DMS79 (cell line): ENCODE measurements at regions not wholly inside any gene's neighbourhood (a gene's known extent, or its start where the extent isn't known, plus 50 kb on each side); places are given as distances from the start of the nearest gene placed in this dataset.

Experiments used
- DNase-seq: peaks from one replicate; lab custom pipeline; 2025; lab: John Stamatoyannopoulos, UW

DNA sequence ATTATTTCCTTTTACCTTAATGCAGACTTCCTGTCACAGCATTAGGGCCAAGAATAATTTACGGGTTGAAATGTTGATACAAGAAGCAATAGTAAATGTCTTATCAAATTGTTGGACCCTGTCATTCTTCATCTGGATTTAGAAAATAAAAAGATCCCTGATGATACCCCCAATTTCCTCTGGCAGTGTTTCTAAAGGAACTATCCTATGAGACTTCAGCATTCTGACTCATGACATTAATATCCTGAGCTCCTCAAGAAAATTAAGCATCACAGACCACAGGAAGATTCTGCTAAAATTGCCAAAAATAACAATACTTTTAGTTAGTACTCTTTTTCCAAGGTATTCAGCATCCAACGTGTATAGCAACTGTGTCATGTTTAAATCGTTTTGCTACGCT, 490.5 kb upstream of the ANKRD30A start:
- no peak for DNase-seq

DNA sequence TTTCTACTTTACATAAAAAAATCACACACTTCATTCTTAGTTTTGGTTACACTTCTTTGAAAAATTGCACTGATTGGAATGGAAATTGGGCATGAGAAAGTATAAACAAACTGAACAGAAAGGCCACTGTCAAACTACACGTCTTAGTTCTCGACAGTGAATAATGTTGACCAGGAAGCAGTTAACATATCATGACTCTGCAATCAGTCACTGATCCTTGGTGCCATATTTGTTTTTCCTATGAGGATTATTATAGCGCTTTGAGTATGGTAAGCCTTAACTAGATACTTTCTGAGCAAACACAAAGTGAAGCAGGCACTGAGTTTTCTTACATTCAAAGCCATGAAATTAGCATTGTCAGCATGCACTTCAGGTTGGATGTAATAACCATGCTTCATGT, 495.1 kb upstream of the ANKRD30A start:
- DNase-seq = no peak

DNA sequence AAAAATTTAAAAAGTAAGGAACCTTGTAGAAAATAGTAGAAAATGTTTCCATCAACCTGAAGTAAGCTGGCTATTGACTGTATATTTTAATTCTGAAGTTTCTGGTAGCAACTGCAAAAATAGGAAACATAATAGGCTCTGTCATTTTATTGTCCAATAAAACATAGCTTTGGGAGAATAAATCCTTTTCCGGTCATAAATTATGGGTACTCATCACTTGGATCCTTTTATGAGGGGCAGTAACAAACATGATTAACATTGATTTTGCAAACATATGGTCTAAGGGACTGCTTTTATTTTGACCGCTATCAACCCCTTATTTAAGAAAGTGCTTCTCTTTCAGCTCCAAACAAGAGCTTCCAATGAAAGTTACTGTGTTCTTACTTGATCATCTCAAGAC, 495.9 kb upstream of the ANKRD30A start:
- DNase-seq = no peak

DNA sequence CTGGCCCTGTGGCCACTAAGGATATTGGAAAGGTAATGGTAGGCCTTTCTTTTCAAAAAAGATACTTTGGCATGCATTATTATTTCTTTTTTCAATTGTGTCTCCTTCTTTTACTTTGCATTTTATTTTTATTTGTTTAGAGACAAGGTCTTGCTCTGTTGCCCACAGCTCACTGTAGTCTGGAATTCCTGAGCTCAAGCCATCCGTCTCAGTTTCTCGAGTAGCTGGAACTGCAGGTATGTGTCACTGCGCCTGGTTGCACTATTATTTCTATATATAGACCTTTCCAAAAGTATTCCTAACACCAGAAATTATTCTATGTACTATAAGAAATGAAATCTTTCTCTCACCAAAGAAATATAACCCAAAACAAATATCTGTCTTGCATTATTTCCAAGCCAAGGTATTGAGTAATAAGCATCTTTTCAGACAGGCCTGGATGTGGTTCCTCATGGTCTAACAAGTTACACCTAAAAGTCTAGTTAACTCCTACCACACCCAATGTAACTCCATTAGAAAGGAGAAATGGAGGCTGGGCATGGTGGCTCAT, 500.8 kb upstream of the ANKRD30A start:
- DNase-seq = no peak

DNA sequence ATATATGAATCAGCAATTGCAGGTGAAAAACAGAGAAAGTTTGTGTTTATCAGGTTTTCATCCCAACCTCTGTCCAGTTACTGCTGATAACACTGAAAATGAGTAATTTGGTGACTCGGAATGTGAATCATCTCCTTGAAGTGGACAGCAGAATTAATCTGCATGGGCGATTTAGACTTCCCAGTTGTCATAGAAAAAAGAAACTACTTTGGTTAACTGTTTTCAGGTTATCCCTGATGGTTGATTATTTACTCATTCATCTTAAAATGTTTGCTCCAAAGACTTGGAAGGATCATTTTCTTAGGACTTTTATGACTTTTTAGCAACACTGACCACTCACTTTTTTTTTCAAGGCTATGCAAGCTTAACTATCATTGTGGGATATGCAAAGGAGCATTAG, 504.1 kb upstream of the ANKRD30A start:
- DNase-seq = no peak

DNA sequence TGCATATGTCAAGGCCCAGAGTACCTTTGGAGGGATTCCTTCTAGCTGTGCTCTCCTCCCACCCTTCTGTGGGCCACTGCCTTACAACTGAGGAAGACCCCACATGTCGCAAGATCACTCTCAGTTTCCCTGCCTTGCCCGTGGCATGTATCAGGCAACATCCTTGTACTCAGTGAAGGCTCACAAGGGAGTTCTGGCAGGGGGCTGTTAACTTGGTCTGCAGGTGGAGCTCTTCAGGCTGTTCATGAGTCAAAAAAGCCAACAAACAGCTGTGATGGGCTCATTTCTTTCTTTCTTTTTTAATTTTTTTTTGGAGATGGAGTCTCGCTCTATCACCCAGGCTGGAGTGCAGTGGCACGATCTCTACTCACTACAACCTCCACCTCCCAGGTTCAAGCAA, 513.0 kb upstream of the ANKRD30A start:
- DNase-seq = no peak

DNA sequence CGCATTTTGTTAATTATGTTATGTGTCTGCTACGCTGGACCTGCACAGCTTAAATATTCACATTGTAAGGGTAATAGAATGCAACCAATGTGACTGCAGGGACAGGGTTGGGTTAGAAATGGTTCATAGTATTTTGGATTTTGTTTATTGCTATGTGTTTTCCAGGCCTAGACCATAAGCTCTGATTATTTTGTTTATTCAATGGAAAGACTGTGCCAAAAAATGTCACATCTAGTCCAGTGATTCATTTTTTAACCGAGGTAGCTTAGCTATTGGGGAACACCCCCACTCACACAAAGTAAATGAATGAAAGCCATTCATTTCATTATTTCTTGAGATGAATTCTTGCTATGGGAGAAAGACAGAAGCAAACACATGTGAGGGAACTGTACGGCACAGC, 516.5 kb upstream of the ANKRD30A start:
- DNase-seq = no peak

DNA sequence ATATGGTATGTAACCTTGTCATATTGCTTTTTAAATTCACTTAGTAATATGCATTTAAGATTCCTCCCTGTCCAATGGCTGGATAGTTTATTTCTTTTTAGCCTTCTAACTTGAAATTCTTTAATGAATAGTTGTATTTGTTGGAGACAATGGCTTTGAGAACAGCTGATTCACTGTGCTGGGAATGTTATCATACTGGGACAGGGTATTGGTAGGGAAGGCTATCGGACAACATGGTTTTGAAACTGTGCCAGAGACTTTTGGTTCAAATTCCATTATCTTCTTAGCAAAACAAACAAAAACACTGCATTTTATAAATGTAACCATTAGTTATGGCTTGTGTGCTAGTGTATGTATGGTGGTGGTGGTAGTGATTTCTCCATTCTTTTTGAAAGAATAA, 517.1 kb upstream of the ANKRD30A start:
- no peak for DNase-seq

DNA sequence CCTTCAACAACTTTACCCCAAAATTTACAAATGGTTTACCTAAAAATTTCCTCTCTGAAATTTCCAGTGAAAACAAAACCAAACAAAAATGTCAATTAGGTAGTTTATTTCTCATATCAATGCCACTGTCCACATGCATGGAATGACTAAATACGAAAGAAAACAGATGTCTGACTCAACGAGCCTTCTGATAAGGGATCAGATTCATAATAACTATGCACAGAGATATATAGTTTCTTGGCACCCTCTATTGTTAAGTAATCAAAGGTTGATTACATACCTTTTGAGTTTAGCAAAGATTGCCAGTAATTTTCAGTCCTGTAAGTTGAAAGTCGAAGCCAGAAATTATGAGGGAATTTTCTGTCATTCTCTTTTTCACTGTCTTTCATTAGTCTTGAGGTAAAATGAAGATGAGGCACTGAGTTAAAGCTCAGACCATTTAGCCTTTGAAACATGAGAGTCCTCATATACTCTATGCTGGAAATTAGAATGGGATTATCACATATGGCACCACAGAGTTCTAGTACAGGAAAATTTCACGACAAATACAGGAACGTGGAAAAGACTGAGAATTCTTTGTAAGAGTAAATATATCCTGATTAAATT, 519.1 kb upstream of the ANKRD30A start:
- DNase-seq = no peak

DNA sequence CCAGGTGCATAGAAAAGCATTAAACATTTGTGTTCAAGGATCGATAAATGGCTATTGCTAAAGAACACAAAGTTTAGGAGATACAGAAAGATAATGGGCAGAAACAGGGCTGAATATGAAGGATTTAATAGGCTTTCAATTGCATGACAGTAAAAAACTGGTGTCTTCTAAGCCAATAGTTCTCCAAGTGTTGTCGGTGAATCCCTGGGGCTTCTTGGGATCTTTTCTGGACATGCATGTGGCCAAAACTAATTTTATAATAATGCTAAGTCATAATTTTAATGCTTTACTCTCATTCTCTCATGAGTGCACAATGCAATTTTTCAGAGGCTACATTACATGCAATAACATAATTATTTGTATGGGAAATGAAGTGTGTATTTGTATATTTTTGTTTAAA, 521.1 kb upstream of the ANKRD30A start:
- no peak for DNase-seq

DNA sequence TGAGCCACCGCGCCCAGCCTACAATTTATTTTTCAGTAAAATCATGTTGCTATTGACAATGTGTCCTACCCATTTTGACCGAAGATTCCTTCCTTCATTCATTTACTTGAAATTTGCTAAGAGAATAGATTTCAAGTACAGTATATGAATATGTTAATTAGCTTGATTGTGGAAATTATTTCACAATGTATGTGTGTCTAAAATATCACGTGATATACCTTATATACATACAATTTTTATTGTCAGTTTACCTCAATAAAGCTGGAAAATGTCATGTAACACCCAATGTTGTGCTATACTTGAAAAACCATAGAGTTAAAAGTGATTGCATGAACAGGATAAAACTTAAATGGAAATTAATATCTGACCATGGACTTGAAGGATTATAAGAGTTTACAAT, 521.7 kb upstream of the ANKRD30A start:
- DNase-seq = no peak

DNA sequence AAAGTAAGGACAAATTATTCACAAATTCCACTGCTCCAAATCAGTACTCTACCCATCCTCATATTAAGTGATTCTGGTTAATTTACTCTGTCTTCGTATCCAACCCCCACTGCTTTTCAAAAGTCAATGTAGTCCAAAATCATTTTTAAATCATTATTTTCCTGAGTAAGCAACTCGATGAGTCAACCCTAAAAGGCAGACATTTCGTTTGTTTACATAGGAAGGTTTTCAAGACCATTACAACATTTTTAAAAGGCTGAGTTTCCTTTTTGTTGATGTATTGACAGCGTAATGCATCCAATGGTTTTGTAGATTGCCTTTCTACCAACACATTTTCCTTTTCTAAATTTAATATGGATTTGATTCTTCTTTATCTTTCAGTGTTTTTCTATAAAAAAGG, 523.0 kb upstream of the ANKRD30A start:
- DNase-seq = no peak

DNA sequence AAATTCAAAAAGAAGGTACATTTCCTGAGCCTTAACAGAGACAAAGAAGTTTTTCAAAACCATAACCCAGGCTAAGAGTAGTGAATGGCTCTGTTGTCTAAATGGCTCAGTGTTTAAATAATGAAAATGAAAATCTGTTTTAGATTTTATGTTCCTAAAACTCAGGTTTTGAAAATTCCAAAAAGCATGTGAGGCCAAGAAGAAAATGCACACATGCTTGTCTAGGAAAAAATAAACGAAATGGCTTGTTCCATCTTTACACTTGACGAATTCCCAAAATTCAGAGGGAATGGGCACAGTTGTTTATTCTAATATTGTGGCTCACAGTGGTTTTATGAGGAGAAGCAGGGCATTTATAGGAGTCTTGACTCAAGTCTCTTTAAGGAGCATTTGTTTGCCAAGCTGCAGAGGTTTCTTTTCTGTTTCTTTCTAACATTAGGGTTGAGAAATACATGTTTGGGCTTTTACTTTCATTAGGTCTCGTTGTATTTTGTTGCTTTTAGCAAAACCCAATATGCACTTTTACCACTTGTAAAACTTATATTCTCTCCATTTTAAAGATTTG, 527.6 kb upstream of the ANKRD30A start:
- DNase-seq = no peak

DNA sequence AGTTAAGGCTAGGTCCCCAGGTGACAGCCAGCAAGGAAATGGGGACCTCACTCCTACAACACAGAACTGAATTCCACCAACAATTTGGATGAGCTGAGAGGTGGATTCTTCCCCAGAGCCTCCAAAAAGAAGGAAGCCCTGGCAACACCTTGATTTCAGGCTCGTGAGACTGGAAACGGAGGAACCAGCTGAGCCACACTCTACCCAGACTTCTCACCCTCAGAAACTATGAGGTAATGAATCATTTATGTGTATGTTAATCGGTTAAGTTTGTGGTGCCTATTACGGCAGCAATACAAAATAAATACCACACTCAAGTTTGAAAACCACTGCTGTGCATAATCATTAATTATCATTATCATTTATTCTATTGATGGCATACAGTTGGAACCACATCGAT, 532.4 kb upstream of the ANKRD30A start:
- no peak for DNase-seq

DNA sequence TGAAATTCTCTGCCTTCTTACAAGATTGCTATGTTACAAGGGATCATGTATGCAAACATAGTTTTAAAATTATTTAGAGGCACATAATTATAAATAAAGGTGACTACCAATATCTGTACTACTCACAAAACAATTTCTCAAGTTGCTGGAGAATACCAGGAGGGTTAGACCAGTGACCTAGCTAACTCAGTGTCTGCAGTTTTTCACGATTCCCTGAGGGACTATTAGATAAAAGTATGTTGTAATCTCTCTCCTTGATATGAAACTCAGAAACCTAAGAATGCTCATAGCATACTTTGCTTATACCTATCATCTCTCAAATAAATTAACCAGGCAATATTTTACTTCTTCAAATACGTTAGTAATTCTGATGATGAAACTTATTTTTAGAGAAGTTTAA, 534.0 kb upstream of the ANKRD30A start:
- no peak for DNase-seq

DNA sequence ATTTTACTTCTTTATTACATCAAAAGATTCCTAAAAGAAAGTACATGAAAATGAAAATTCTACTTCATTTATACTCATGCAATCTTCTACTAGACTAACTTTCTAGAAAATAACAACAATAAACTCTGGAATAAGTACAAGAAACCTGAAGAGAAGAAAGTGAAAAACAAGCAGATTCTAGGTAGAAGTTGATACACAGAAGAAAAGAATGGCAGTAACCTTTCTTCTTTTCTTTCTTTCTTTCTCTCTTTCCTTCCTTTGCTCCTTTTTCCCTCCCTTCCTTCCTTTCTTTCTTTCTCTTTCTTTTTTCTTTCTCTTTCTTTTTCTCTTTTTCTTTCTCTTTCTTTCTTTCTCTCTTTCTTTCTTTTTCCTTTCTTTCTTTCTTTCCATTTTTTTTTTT, 541.7 kb upstream of the ANKRD30A start:
- no peak for DNase-seq

DNA sequence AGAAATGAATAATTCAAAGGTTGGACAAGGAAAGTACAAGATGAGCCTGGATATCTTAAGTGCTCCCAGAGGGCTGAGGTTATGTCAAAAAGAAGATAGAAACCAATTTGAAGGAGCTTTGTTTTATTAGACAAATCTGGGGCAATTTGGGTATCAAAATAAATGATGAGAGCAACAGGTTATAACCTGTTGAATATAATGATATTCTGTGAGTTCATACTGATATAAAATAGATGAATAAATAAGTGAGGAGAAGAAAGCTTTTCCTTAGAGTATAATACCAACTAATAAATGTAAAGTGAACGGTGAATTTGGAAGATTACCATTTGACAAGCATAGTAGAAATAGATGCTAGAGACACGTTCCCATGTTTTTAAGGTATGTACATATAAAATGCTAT, 544.2 kb upstream of the ANKRD30A start:
- DNase-seq = no peak

DNA sequence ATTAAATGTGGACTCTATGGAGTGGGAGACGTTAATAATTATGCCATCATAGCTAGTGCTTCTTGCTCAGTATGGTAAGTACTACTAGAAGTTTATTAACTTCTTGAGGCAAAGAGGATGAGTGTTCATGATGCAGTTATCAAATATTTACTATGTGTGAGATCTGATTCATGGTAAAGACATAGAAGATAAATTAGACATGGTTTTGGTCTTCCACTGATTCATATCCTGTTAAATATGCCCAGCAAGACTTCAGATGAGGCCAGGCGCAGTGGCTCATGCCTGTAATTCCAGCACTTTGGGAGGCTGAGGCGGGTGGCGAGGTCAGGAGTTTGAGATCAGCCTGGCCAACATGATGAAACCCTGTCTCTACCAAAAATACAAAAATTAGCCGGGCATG, 547.1 kb upstream of the ANKRD30A start:
- no peak for DNase-seq

DNA sequence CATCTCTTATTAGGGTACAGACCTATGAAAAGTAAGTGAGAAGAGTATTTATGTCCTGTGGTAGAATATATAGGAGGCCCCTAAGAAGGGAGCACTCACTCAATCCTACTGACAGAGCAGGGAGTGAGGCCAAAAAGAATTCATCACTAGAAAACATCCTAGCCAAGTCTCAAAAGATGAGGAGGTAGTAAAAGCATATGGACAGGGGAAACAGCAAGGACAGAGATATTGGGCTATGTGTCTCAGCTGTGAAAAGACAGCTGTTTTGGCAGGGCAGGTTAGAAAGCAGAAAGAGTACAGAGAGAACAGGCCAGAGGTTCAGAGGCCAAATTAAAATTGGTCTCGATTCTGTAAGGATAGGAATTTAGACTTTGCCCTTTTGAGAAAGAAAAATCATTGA, 548.3 kb upstream of the ANKRD30A start:
- DNase-seq = no peak

DNA sequence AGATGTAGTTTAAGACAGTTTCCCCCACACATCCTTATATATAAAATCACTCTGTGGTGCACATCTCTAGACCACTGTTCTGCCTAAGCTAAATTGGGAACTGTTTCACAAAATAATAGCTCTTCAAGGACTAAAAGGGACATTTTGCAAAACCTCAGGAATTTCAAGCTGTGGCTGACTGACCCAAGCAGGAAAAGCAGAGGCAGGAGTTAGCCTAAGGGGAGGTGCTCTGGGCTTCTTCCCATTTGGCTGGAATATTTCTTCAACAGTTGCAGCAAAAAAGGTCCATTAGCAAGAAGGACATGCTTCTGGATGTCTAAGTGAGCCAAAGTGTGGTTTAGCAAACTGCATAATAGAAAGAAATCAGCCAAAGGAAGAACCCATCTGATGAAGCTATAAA, 551.2 kb upstream of the ANKRD30A start:
- no peak for DNase-seq

DNA sequence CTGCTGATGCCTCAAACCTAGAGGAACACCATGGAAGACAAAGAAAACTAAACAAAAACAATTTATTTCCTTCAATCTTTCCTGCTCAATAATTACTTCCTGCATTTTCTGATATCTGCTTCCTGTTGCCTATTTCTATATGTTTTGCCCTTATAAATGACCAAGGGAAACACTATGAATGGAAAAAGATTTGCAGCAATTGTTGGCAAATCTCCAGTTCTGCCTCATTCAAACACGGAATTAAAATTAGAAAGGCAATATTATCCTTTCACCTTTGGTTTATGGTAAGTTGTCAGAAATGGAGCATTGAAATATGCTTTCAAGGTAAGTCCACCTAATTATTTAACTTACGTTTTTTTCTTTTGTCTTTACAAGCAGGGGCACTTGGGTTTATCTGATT, 552.2 kb upstream of the ANKRD30A start:
- no peak for DNase-seq

DNA sequence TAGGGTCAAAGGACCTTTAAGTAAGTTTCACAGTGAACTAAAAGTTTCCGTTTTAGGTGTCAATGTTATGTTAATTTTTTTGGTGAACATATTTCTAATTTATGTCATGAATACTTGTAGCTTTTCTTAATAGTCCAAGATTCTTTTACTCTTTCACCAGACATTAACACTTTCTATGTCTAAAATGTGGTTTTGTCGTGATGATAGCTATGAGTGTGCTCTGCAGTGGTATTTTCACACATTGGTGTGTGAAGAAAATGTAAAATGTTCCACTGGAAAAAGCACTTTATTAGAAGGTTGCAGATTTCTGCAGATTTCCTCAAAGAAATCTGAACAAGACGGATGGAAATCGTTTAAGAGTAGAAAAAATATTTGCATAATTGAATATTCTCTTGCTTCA, 561.0 kb upstream of the ANKRD30A start:
- no peak for DNase-seq

DNA sequence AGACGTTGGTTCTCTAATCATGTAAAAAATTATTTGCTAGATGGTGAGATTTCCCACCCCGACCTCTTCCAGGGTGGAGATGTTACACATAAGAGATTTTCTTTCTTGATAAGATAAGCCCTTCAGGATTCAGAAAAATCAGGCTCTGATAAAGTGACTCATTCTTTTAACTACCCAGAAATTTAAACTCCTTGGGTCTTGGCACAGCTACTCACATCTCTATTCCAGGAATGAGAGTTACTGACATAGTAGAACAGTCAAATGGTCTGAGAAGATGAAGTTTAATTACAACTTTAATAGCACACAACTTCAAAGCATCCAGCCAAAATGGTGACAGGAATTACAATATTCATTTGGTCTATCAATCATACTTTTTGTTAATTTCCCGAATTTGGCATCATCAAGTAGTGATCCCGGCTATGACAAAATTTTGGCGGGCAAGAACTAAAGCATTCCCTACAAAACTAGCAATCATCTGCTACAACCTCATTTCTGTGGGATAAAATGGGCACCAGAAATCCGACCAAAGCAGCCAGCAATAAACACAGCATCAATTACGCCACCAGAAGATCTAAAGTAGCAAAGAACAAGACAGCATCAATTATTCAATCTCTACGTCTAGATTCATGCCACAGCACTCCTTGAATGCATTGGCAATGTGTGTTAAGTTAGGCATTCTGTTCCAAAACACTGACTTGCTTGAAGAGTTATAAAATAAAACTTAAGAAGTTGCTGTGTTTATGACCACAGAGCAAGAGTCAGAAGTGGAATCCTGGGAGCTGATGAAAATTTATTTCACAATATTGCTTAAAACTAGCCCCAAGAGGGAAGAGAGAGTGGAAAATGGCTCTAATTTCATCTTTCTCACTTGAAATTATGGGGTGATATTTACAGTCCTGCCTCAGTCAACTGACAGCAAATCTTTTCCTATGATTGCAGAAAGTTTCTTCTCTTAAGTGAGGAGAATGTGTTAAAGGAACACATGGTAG, 565.7 kb upstream of the ANKRD30A start:
- no peak for DNase-seq
